Endothelial cell of umbilical vein (primary cell): ENCODE measurements at regions not wholly inside any gene's neighbourhood (a gene's known extent, or its start where the extent isn't known, plus 50 kb on each side); places are given as distances from the start of the nearest gene placed in this dataset.

Experiments
- CTCF ChIP-seq, 2 donors: IDR thresholded peaks; 1 replicate in 1 of 2; 2 replicates in 1 of 2; pipeline ENCODE4 v1.5.1; 2011; ENCODE audit warnings: low read length in 2 of 2, mild to moderate bottlenecking in 2 of 2, moderate library complexity in 2 of 2, control low read depth in 1 of 2, inconsistent platforms in 1 of 2, low read depth in 1 of 2; ENCODE audit not compliant: insufficient read depth in 1 of 2; ENCODE audit errors: extremely low read depth in 1 of 2
- FOS ChIP-seq: IDR thresholded peaks from 2 replicates; pipeline ENCODE4 v1.6.1; 2011; ENCODE audit warnings: mild to moderate bottlenecking, low read length, moderate library complexity, borderline replicate concordance; ENCODE audit not compliant: insufficient read depth
- JUN ChIP-seq: IDR thresholded peaks from 2 replicates; pipeline ENCODE4 v1.6.1; 2011; ENCODE audit warnings: borderline replicate concordance, low read depth; ENCODE audit not compliant: insufficient read length, insufficient read depth
- MYC ChIP-seq: IDR thresholded peaks from one replicate; pipeline ENCODE4 v1.6.1; 2011; ENCODE audit warnings: mild to moderate bottlenecking, low read depth, low read length
- POLR2A ChIP-seq: IDR thresholded peaks from 2 replicates; pipeline ENCODE4 v1.6.1; 2012; ENCODE audit warnings: low read depth, mild to moderate bottlenecking, control low read depth, low read length
- POLR2AphosphoS5 ChIP-seq: IDR thresholded peaks from 2 replicates; pipeline ENCODE4 v1.6.1; 2012; ENCODE audit warnings: low read depth, mild to moderate bottlenecking, control low read depth, low read length, moderate library complexity; ENCODE audit not compliant: insufficient read depth

GRCh38 chr10:2882628-2883027 is 184.7 kb upstream of the PFKP start:
- TF ChIP-seq CTCF (IDR thresholded peaks at IDR 0.05; ENCODE audit: extremely low read depth in 1 of 2, insufficient read depth in 1 of 2, low read depth in 1 of 2, low read length in 2 of 2) (no peak), POLR2AphosphoS5 (no peak), JUN (no peak), POLR2A (no peak), FOS (no peak), MYC (no peak)
